ENCODE measurements at regions not wholly inside any gene's neighbourhood (a gene's known extent, or its start where the extent isn't known, plus 50 kb on each side); places are given as distances from the start of the nearest gene placed in this dataset.
A peak's percentile ranks its signal among the peaks of the same experiment; 100 is the strongest.
"Not testable (repeated sequence)": the region's sequence is repeated elsewhere in the genome, so short reads cannot be mapped to it uniquely, and the experiment has no call there.

GRCh38 chr3:191076903-191077552 is 122.0 kb upstream of the OSTN start:
- DNase-seq (ENCODE audit: low spot score), result no peak

- no peak for DNase-seq (ENCODE audit: low spot score)
Observed at GRCh38 chr3:191074511-191074910, 124.5 kb upstream of the OSTN start.

GRCh38 chr3:191070762-191071403 is 128.2 kb upstream of the OSTN start:
- DNase-seq (ENCODE audit: low spot score), result no peak

- no peak for DNase-seq (ENCODE audit: low spot score)
Observed at GRCh38 chr3:191070201-191070600, 128.8 kb upstream of the OSTN start.

GRCh38 chr3:191068946-191069813 is 129.9 kb upstream of the OSTN start:
- no peak for DNase-seq (ENCODE audit: low spot score)

GRCh38 chr3:191066669-191067068 is 132.4 kb upstream of the OSTN start:
- DNase-seq (ENCODE audit: low spot score), result no peak

GRCh38 chr3:191065181-191065805 is 133.7 kb upstream of the OSTN start:
- DNase-seq (ENCODE audit: low spot score), result no peak

- peak; percentile 35 for DNase-seq (ENCODE audit: low spot score)
Observed at GRCh38 chr3:191051037-191051436, 148.0 kb upstream of the OSTN start.

GRCh38 chr3:191047930-191048329 is 151.1 kb upstream of the OSTN start:
- no peak for DNase-seq (ENCODE audit: low spot score)

GRCh38 chr3:191030929-191031328 is 168.1 kb upstream of the OSTN start:
- DNase-seq (ENCODE audit: low spot score), result no peak

- DNase-seq (ENCODE audit: low spot score), result no peak
Observed at GRCh38 chr3:191030491-191030890, 168.0 kb upstream of the GMNC start.

GRCh38 chr3:191026746-191027145 is 164.3 kb upstream of the GMNC start:
- no peak for DNase-seq (ENCODE audit: low spot score)

GRCh38 chr3:191020730-191021396 is 158.4 kb upstream of the GMNC start:
- no peak for DNase-seq (ENCODE audit: low spot score)

- DNase-seq (ENCODE audit: low spot score), result no peak
Observed at GRCh38 chr3:191019855-191020254, 157.4 kb upstream of the GMNC start.

GRCh38 chr3:191015960-191016359 is 153.5 kb upstream of the GMNC start:
- DNase-seq (ENCODE audit: low spot score), result not testable (repeated sequence)

- no peak for DNase-seq (ENCODE audit: low spot score)
Observed at GRCh38 chr3:191008074-191008473, 145.6 kb upstream of the GMNC start.

- DNase-seq (ENCODE audit: low spot score), result peak; percentile 15
Observed at GRCh38 chr3:191005790-191006189, 143.3 kb upstream of the GMNC start.

GRCh38 chr3:191003742-191004141 is 141.2 kb upstream of the GMNC start:
- DNase-seq (ENCODE audit: low spot score), result no peak

GRCh38 chr3:190996181-190996775 is 133.8 kb upstream of the GMNC start:
- no peak for DNase-seq (ENCODE audit: low spot score)

- DNase-seq (ENCODE audit: low spot score), result no peak
Observed at GRCh38 chr3:190995156-190995555, 132.7 kb upstream of the GMNC start.

GRCh38 chr3:190990898-190991297 is 128.4 kb upstream of the GMNC start:
- no peak for DNase-seq (ENCODE audit: low spot score)

GRCh38 chr3:190989218-190989617 is 126.7 kb upstream of the GMNC start:
- DNase-seq (ENCODE audit: low spot score), result no peak

Data from iPS-NIHi11 (cell line).